Loucy (cell line): ENCODE measurements at regions not wholly inside any gene's neighbourhood (a gene's known extent, or its start where the extent isn't known, plus 50 kb on each side); places are given as distances from the start of the nearest gene placed in this dataset.

ENCODE experiments used
- H2AFZ ChIP-seq: fragments of 200-600 bp; sonication (generic); 2 replicates; pipeline ENCODE4 v1.6.0; 2016; ENCODE audit warnings: antibody characterized with exemption, mild to moderate bottlenecking, low read length, moderate library complexity
- H3F3A ChIP-seq: fragments of 200-600 bp; 2 replicates; pipeline ENCODE4 v1.6.0; 2016; ENCODE audit warnings: antibody characterized with exemption, low read depth, mild to moderate bottlenecking
- H3K27me3 ChIP-seq: fragments of 200-600 bp; sonication (generic); 2 replicates; pipeline ENCODE4 v1.6.1; 2014; ENCODE audit warnings: low read length, mild to moderate bottlenecking; ENCODE audit not compliant: insufficient read depth, poor library complexity, severe bottlenecking
- H3K36me3 ChIP-seq: fragments of 200-600 bp; sonication (generic); 2 replicates; pipeline ENCODE4 v1.6.1; 2016; ENCODE audit warnings: low read length; ENCODE audit not compliant: insufficient read depth
- H3K4me1 ChIP-seq: fragments of 200-600 bp; sonication (generic); 2 replicates; pipeline ENCODE4 v1.5.1; 2014; ENCODE audit warnings: low read length, mild to moderate bottlenecking; ENCODE audit not compliant: insufficient read depth, poor library complexity, severe bottlenecking
- H3K4me2 ChIP-seq: fragments of 200-600 bp; sonication (generic); 2 replicates; pipeline ENCODE4 v1.6.0; 2014; ENCODE audit warnings: antibody characterized with exemption, low read length, low read depth, mild to moderate bottlenecking; ENCODE audit not compliant: poor library complexity, severe bottlenecking
- H3K4me3 ChIP-seq: fragments of 200-600 bp; sonication (generic); 2 replicates; pipeline ENCODE4 v1.5.1; 2014; ENCODE audit warnings: low read length, mild to moderate bottlenecking, mixed read lengths; ENCODE audit not compliant: poor library complexity, severe bottlenecking
- H3K79me2 ChIP-seq: fragments of 200-600 bp; sonication (generic); 2 replicates; pipeline ENCODE4 v1.6.1; 2014; ENCODE audit warnings: low read length; ENCODE audit not compliant: insufficient read depth
- H3K9ac ChIP-seq: fragments of 200-600 bp; sonication (generic); 2 replicates; pipeline ENCODE4 v1.6.0; 2014; ENCODE audit warnings: mild to moderate bottlenecking, low read depth, low read length, moderate library complexity; ENCODE audit not compliant: poor library complexity, severe bottlenecking
- H3K9me2 ChIP-seq: fragments of 200-600 bp; sonication (generic); replicated peaks from 2 replicates; pipeline ENCODE4 v1.6.1; 2016; ENCODE audit warnings: low read depth, low read length, mixed read lengths
- H3K9me3 ChIP-seq: fragments of 200-600 bp; sonication (generic); 2 replicates; pipeline ENCODE4 v1.6.1; 2014; ENCODE audit warnings: mild to moderate bottlenecking, antibody characterized with exemption, low read length, low read depth; ENCODE audit not compliant: insufficient read depth
- H4K20me1 ChIP-seq: fragments of 200-600 bp; sonication (generic); 2 replicates; pipeline ENCODE4 v1.6.0; 2014; ENCODE audit warnings: antibody characterized with exemption, low read length, mild to moderate bottlenecking; ENCODE audit not compliant: insufficient read depth, poor library complexity, severe bottlenecking
- CTCF ChIP-seq: fragments of 200-600 bp; sonication (generic); conservative IDR thresholded peaks from 2 replicates; pipeline ENCODE4 v1.5.1; 2014; ENCODE audit warnings: mild to moderate bottlenecking, antibody characterized with exemption, low read length
- EZH2phosphoT487 ChIP-seq: fragments of 200-600 bp; IDR thresholded peaks from 2 replicates; pipeline ENCODE4 v1.6.1; 2018; ENCODE audit warnings: antibody characterized with exemption, mild to moderate bottlenecking, moderate library complexity, borderline replicate concordance

GRCh38 chr12:3432176-3432742 is 58.7 kb upstream of the PRMT8 start:
- Histone ChIP-seq H3K79me2 (no peaks in the 10 kb centered on the region), H2AFZ (peak overlapping the region; percentile 27; the same call in 1 of the 2 replicates), H3K9ac (no peak overlapping the region), H4K20me1 (no peaks in the 10 kb centered on the region), H3K36me3 (no peaks in the 10 kb centered on the region), H3K9me3 (no peaks in the 10 kb centered on the region), H3K27me3 (no peaks in the 10 kb centered on the region), H3K4me3 (no peak overlapping the region), H3K9me2 (no peaks in the 10 kb centered on the region), H3K4me1 (no peaks in the 10 kb centered on the region), H3K4me2 (no peak overlapping the region), H3F3A (no peaks in the 10 kb centered on the region)
- no peak for TF ChIP-seq CTCF
- no peak for TF ChIP-seq EZH2phosphoT487

DNA sequence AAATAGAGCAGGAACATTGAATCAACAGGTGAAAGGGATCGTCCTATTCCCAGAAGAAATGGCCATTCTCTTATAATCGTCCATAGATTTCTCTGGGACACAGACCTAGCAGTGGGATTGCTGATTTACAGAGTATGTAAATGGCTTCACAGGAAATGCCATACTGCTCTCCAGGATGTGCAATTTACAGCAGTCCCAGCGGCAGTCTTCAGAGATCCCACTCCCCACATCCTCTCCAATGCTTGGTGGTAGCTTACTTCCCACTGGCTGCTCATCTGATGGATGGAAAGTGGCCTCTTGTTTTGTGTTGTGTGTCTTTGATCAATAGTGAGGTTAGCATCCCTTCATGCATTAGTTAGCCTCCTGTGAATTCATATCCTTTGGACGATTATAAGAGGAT is 58.1 kb upstream of the PRMT8 start:
- no peak overlapping the region for H3K4me3 ChIP-seq
- H3K4me2 ChIP-seq = no peak overlapping the region
- no peaks in the 10 kb centered on the region for H3K4me1 ChIP-seq
- H3K9ac ChIP-seq = no peak overlapping the region
- H3F3A ChIP-seq = no peaks in the 10 kb centered on the region
- no peaks in the 10 kb centered on the region for H3K27me3 ChIP-seq
- TF ChIP-seq CTCF (no peak), EZH2phosphoT487 (no peak)
- H3K36me3 ChIP-seq = no peaks in the 10 kb centered on the region
- H4K20me1 ChIP-seq = no peaks in the 10 kb centered on the region
- H3K79me2 ChIP-seq = no peaks in the 10 kb centered on the region
- H3K9me3 ChIP-seq = no peaks in the 10 kb centered on the region
- H2AFZ ChIP-seq = no peak overlapping the region
- no peaks in the 10 kb centered on the region for H3K9me2 ChIP-seq

DNA sequence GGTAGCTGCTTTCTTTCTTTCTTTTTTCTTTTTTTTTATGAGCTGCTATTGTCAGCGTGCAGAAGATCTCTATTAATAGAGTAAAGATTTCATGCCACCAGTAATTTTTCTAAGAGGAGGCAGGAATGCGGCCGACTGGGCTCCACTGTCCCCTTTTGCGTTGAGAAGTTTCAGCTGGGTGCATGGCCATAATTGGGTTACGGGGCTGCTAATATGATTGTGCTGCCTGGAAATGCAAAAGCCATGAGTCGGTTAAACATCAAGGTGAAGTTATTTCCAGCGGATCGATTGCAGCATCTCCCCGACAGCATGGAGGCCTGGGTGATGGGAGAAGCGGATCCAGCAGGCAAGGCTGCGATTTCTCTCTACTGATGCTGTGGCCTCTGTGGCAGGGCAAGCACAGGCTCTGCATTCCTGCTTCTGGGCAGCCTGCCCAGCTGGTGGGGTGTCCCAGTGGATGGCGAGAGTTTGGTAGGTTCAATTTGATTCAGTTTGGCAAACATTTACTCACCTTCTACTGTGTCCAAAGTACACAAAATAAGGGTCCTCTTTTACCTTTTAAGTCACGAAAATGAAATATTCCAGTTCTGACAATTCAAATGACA is 54.4 kb upstream of the PRMT8 start:
- Histone ChIP-seq H3K79me2 (no peaks in the 10 kb centered on the region), H3F3A (no peaks in the 10 kb centered on the region), H3K4me1 (no peaks in the 10 kb centered on the region), H4K20me1 (no peaks in the 10 kb centered on the region), H2AFZ (no peak overlapping the region), H3K4me3 (no peak overlapping the region), H3K36me3 (no peaks in the 10 kb centered on the region), H3K9ac (no peak overlapping the region), H3K4me2 (no peak overlapping the region), H3K27me3 (no peaks in the 10 kb centered on the region), H3K9me3 (no peaks in the 10 kb centered on the region), H3K9me2 (no peaks in the 10 kb centered on the region)
- TF ChIP-seq EZH2phosphoT487 (no peak), CTCF (no peak)
